ENCODE measurements at regions not wholly inside any gene's neighbourhood (a gene's known extent, or its start where the extent isn't known, plus 50 kb on each side); places are given as distances from the start of the nearest gene placed in this dataset.

DNA sequence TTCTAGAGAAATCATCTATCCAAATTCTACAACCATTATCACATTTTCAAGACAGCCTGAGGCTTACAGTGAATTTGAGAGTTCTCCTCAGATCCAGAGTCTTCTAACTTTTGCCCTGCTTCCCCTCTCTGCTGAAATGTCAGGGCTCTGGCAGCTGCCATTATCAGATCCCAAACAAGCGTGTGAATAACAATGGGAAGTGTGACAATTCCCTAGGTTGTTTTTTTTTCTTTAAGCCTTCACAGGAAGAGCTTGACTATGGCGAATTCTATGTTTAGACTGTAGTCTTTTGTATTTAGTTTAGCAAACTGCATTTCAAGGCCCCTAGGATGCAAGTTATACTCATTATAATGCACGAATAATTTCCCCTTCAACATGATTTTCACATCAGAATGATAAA is 61.3 kb upstream of the KDR start:
- TF ChIP-seq CTCF (IDR thresholded peaks at IDR 0.05) = no peak
- no peak for TF ChIP-seq POLR2A (IDR thresholded peaks at IDR 0.05)
- no peak for TF ChIP-seq POLR2AphosphoS5 (IDR thresholded peaks at IDR 0.05)
